ENCODE measurements at regions not wholly inside any gene's neighbourhood (a gene's known extent, or its start where the extent isn't known, plus 50 kb on each side); places are given as distances from the start of the nearest gene placed in this dataset.

DNA sequence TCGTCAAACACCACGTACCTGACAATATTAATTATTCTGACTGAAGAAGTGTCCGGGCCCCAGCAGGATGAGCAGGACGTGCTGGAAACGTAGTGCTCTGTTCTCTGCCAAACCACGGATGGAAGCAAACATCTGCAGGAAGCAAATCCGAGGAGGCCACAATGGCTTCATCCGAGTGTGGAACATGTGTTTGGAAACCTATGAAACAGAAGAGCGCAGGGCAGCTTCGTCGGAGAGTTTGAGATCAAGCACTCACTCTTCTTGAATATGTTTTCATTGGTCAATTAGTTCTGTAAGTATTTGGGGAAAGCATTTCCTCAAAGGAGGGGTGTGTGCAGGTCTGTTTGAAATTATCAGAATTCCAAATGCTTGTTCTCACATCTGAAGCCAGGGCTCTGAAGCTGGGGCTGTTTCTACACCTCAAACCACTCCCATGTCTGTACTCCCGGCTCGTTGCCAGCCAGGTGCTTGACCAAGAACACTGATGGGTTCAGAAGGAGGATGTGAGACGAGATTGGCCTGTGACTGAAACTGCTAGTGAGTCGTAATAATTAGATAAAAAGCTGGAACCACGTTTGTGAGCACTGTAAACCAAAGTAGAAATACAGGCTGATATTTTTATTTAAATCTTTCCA, 356.6 kb upstream of the SALL3 start:
- 69 to 76% (median 72%) methylated on average over 16 of the region's 16 CpGs for WGBS, 5 donors
- DNase-seq: no peak
- TF ChIP-seq EP300 (IDR thresholded peaks at IDR 0.05) (no peak), POLR2A (IDR thresholded peaks at IDR 0.05) (no peak), POLR2AphosphoS5 (IDR thresholded peaks at IDR 0.05) (no peak)

DNA sequence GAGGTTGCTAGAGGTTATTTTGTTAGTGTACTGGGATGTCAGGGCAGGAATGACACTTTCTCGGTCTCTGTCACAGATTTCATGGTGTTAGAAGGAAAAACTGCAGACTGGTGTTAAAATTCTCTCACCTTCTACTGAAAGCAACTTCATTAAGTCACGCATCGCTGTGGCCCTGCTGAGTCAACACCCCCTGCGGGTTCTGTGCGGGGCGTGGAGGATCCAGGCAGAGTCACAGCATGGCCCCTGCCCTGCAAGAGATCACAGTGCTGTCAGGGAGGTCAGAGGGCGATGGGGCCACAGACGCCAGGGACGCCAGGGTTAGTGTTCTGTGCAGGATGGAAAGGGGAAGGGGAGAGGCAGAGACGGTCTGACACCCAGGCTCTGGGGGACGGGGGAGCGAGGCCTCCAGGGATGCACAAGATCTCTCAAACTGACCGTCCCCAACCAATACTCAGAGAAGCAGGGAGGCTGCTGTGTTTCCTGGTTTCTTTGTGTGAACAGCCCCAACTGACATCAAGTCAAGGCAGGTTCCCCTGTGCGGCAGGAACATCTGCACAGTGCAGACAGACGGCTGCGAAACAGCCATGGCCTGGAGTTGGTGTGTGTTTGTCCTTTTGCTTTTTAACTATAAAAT, 354.9 kb upstream of the SALL3 start:
- Histone ChIP-seq H3K36me3 (no peaks in the 10 kb centered on the region), H3K4me3 (no peak overlapping the region), H3K9me3 (peaks cover 0 to 2% (median 0%) of the 10 kb centered on the region in 4 donors), H3K4me1 (no peaks in the 10 kb centered on the region), H3K27ac (no peak overlapping the region), H3K27me3 (peaks cover 0 to 46% (median 6%) of the 10 kb centered on the region in 3 donors)
- intact Hi-C loops (cut with DNase I; ENCODE audit: low total_unique reads): loop anchor here (5.0 kb wide), 1 partner anchor 52 kb away; no protein-coding TSS in a partner anchor
- DNase-seq: peak in 1 of 2 donors; percentile 21
- WGBS, 5 donors: 45 to 52% (median 49%) methylated on average over 13 to 16 of the region's 16 CpGs
- TF ChIP-seq POLR2AphosphoS5 (IDR thresholded peaks at IDR 0.05) (no peak), EP300 (IDR thresholded peaks at IDR 0.05) (no peak)
- TF ChIP-seq, protein P1, sequence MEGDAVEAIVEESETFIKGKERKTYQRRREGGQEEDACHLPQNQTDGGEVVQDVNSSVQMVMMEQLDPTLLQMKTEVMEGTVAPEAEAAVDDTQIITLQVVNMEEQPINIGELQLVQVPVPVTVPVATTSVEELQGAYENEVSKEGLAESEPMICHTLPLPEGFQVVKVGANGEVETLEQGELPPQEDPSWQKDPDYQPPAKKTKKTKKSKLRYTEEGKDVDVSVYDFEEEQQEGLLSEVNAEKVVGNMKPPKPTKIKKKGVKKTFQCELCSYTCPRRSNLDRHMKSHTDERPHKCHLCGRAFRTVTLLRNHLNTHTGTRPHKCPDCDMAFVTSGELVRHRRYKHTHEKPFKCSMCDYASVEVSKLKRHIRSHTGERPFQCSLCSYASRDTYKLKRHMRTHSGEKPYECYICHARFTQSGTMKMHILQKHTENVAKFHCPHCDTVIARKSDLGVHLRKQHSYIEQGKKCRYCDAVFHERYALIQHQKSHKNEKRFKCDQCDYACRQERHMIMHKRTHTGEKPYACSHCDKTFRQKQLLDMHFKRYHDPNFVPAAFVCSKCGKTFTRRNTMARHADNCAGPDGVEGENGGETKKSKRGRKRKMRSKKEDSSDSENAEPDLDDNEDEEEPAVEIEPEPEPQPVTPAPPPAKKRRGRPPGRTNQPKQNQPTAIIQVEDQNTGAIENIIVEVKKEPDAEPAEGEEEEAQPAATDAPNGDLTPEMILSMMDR (IDR thresholded peaks at IDR 0.05): no peak

More for the DNA sequence above, 356.6 kb upstream of the SALL3 start:
- H3K27me3 ChIP-seq: peaks cover 0 to 52% (median 6%) of the 10 kb centered on the region in 3 donors
- peaks cover 0 to 11% (median under 1%) of the 10 kb centered on the region in 4 donors for H3K9me3 ChIP-seq
- H3K36me3 ChIP-seq: no peaks in the 10 kb centered on the region
- no peaks in the 10 kb centered on the region for H3K4me1 ChIP-seq
- H3K27ac ChIP-seq: no peak overlapping the region
- intact Hi-C loops (cut with DNase I; ENCODE audit: low total_unique reads): loop anchor here (5.0 kb wide), 1 partner anchor 51 kb away; no protein-coding TSS in a partner anchor
- no peak overlapping the region for H3K4me3 ChIP-seq

DNA sequence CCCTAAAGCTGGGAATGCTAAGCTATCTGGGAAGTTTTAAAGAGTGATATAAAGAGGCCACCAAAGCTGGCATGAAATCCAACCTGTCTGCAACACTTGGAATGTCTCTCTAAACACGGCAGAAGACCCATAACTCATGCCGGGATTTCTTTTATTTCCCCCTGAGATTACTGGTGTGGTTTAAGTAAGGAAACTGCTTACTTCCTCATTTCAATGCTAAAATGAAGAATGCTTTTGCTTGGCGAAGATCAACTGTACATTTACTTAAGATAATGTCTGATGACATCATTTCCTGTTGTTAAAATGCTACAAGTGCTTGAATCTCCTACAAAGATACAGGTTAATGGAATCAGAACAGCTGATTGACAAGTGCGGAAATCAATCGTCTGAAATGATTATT, 353.8 kb upstream of the SALL3 start:
- peaks cover 0 to 39% (median 6%) of the 10 kb centered on the region in 3 donors for H3K27me3 ChIP-seq
- intact Hi-C loops (cut with DNase I; ENCODE audit: low total_unique reads): no loop called here
- no peak for DNase-seq
- 36 to 43% (median 42%) methylated on average over 5 of the region's 5 CpGs for WGBS, 5 donors
- no peak overlapping the region for H3K4me3 ChIP-seq
- TF ChIP-seq, protein P1 (IDR thresholded peaks at IDR 0.05): no peak
- peaks cover 0 to 10% (median 3%) of the 10 kb centered on the region in 4 donors for H3K9me3 ChIP-seq
- no peaks in the 10 kb centered on the region for H3K4me1 ChIP-seq
- no peak overlapping the region for H3K27ac ChIP-seq
- no peaks in the 10 kb centered on the region for H3K36me3 ChIP-seq

- no peaks in the 10 kb centered on the region for H3K4me1 ChIP-seq
- H3K36me3 ChIP-seq: no peaks in the 10 kb centered on the region
- no peak overlapping the region for H3K4me3 ChIP-seq
- 75 to 86% (median 80%) methylated on average over 18 to 21 of the region's 21 CpGs for WGBS, 5 donors
- peaks cover 0 to 10% (median 3%) of the 10 kb centered on the region in 4 donors for H3K9me3 ChIP-seq
- peaks cover 0 to 39% (median 6%) of the 10 kb centered on the region in 3 donors for H3K27me3 ChIP-seq
- no peak overlapping the region for H3K27ac ChIP-seq
- intact Hi-C loops (cut with DNase I; ENCODE audit: low total_unique reads): no loop called here
- TF ChIP-seq POLR2AphosphoS5 (IDR thresholded peaks at IDR 0.05): no peak
- no peak for TF ChIP-seq EP300 (IDR thresholded peaks at IDR 0.05)
- TF ChIP-seq, protein P1 (IDR thresholded peaks at IDR 0.05): no peak
- TF ChIP-seq POLR2A (IDR thresholded peaks at IDR 0.05): no peak
- no peak for DNase-seq
These were observed 351.9 kb upstream of the SALL3 start for GRCh38 chr18:78627551-78628346.
